Testis (tissue), 2 donors: ENCODE measurements at regions not wholly inside any gene's neighbourhood (a gene's known extent, or its start where the extent isn't known, plus 50 kb on each side); places are given as distances from the start of the nearest gene placed in this dataset.
"Not testable (repeated sequence)": the region's sequence is repeated elsewhere in the genome, so short reads cannot be mapped to it uniquely, and the experiment has no call there.

Experiments used
- DNase-seq: peaks from one replicate; pipeline ENCODE4 v3.0.0-alpha.2; 2019
- H3K27ac ChIP-seq, 2 donors: fragments of 200-600 bp; sonication (generic); one replicate each; pipeline ENCODE4 v1.5.1; 2019
- H3K27me3 ChIP-seq: fragments of 200-600 bp; sonication (generic); one replicate; pipeline ENCODE4 v1.5.1; 2019
- H3K36me3 ChIP-seq: fragments of 200-600 bp; sonication (generic); one replicate; pipeline ENCODE4 v1.5.1; 2017; ENCODE audit warnings: low read depth; ENCODE audit errors: missing control alignments
- H3K4me1 ChIP-seq: fragments of 200-600 bp; sonication (generic); one replicate; pipeline ENCODE4 v1.5.1; 2019
- H3K4me3 ChIP-seq, 2 donors: fragments of 200-600 bp; sonication (generic); one replicate each; pipeline ENCODE4 v1.5.1; 2017 to 2019
- H3K9me3 ChIP-seq: fragments of 200-600 bp; sonication (generic); one replicate; pipeline ENCODE4 v1.5.1; 2017
- CTCF ChIP-seq, 3 experiments: fragments of 450-650 bp in 2 of 3; fragments of 200-600 bp in 1 of 3; sonication (generic) in 1 of 3; IDR thresholded peaks; one replicate each; pipeline ENCODE4 v1.5.1; 2016 to 2019; ENCODE audit warnings: antibody characterized with exemption in 3 of 3, mild to moderate bottlenecking in 2 of 3, moderate library complexity in 1 of 3
- POLR2A ChIP-seq: fragments of 450-650 bp; IDR thresholded peaks from one replicate; pipeline ENCODE4 v1.6.1; 2017; ENCODE audit warnings: antibody characterized with exemption, mild to moderate bottlenecking, moderate library complexity
- WGBS, 2 donors: methylation state at CpG; one replicate each; pipeline ENCODE4 v1.1.5; 2018; 5-methylcytosine and 5-hydroxymethylcytosine counted together
- intact Hi-C: fragments of 100-400 bp; cut with DNase I; formaldehyde crosslinking; loops from one replicate; pipeline ENCODE4 v1.15.1; 2023; ENCODE audit warnings: low total_unique reads

- no peak overlapping the region for H3K4me3 ChIP-seq
- peaks cover 6% of the 10 kb centered on the region for H3K4me1 ChIP-seq
- no peaks in the 10 kb centered on the region for H3K9me3 ChIP-seq
- DNase-seq: no peak
- H3K27ac ChIP-seq: no peak overlapping the region
- 85 to 87% methylated on average over 3 of the region's 3 CpGs for WGBS, 2 donors
- no peaks in the 10 kb centered on the region for H3K27me3 ChIP-seq
- H3K36me3 ChIP-seq: no peaks in the 10 kb centered on the region
- TF ChIP-seq POLR2A: no peak
- no peak for TF ChIP-seq CTCF (IDR thresholded peaks at IDR 0.05)
- intact Hi-C loops: no loop called here
Observed at GRCh38 chr12:108424816-108425215, 85.7 kb upstream of the CMKLR1 start.

- intact Hi-C loops: no loop called here
- H3K27ac ChIP-seq: no peak overlapping the region
Observed at GRCh38 chr12:108424026-108424425, 84.9 kb upstream of the CMKLR1 start.

GRCh38 chr12:108423486-108423885, 84.4 kb upstream of the CMKLR1 start:
- no peaks in the 10 kb centered on the region for H3K9me3 ChIP-seq
- no peaks in the 10 kb centered on the region for H3K36me3 ChIP-seq
- H3K27me3 ChIP-seq: no peaks in the 10 kb centered on the region
- intact Hi-C loops: no loop called here
- H3K4me3 ChIP-seq: no peak overlapping the region
- TF ChIP-seq CTCF (IDR thresholded peaks at IDR 0.05) (no peak), POLR2A (no peak)
- H3K4me1 ChIP-seq: peaks cover 6% of the 10 kb centered on the region
- DNase-seq: no peak
- H3K27ac ChIP-seq: no peak overlapping the region
- WGBS, 2 donors: 89 to 98% methylated on average over 4 of the region's 4 CpGs

More at GRCh38 chr12:108424026-108424425, 84.9 kb upstream of the CMKLR1 start:
- Histone ChIP-seq H3K9me3 (no peaks in the 10 kb centered on the region), H3K4me3 (no peak overlapping the region), H3K36me3 (no peaks in the 10 kb centered on the region), H3K4me1 (peaks cover 6% of the 10 kb centered on the region), H3K27me3 (no peaks in the 10 kb centered on the region)
- DNase-seq: no peak
- 72 to 92% methylated on average over 4 of the region's 4 CpGs for WGBS, 2 donors
- TF ChIP-seq POLR2A: no peak
- no peak for TF ChIP-seq CTCF (IDR thresholded peaks at IDR 0.05)

- intact Hi-C loops, DNase-seq, H3K36me3 ChIP-seq, H3K9me3 ChIP-seq, H3K4me1 ChIP-seq, H3K4me3 ChIP-seq, H3K27ac ChIP-seq, H3K27me3 ChIP-seq: not testable (repeated sequence)
- WGBS, 2 donors: 78 to 80% methylated on average over 2 to 4 of the region's 4 CpGs
Observed at GRCh38 chr12:108421082-108421481, 82.0 kb upstream of the CMKLR1 start.

GRCh38 chr12:108420421-108420820, 81.3 kb upstream of the CMKLR1 start:
- H3K4me1 ChIP-seq, H3K9me3 ChIP-seq, DNase-seq, H3K4me3 ChIP-seq, H3K27me3 ChIP-seq, intact Hi-C loops, H3K27ac ChIP-seq, H3K36me3 ChIP-seq: not testable (repeated sequence)
- 86 to 92% methylated on average over 13 to 20 of the region's 20 CpGs for WGBS, 2 donors

GRCh38 chr12:108419949-108420348, 80.8 kb upstream of the CMKLR1 start:
- no peaks in the 10 kb centered on the region for H3K9me3 ChIP-seq
- no peak overlapping the region for H3K4me3 ChIP-seq
- no peaks in the 10 kb centered on the region for H3K36me3 ChIP-seq
- WGBS, 2 donors: 69 to 79% methylated on average over 2 of the region's 2 CpGs
- no peak for DNase-seq
- TF ChIP-seq CTCF (IDR thresholded peaks at IDR 0.05) (no peak), POLR2A (no peak)
- H3K27ac ChIP-seq: no peak overlapping the region
- no peaks in the 10 kb centered on the region for H3K4me1 ChIP-seq
- no peaks in the 10 kb centered on the region for H3K27me3 ChIP-seq
- intact Hi-C loops: no loop called here
